ENCODE measurements at regions not wholly inside any gene's neighbourhood (a gene's known extent, or its start where the extent isn't known, plus 50 kb on each side); places are given as distances from the start of the nearest gene placed in this dataset.

DNA sequence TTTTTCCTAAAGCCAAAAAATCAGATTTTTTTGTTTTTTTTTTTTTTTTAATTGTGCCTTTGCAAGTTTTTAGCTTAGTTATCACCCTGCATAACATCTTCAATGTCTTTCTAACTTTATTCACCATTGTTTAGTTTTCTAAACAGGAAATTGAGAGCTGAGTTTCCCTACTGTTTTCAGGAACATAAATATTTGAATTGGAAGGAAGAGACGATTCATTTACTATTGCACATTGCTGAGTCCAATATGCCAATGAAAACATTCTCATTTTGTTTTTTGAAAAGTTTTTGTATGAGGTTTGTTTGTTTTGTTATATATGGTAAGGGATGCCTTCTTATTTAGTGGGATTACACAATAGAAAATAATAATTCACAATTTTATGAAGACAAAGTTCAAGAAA lies 148.4 kb downstream of the ANKRD50 start:
- Histone ChIP-seq H3K27me3 (ENCODE audit: control insufficient read depth, insufficient read depth, low read length) (no peaks in the 10 kb centered on the region), H3K36me3 (ENCODE audit: control insufficient read depth, insufficient read depth, low read length) (no peaks in the 10 kb centered on the region), H3K4me3 (ENCODE audit: low read depth, low read length) (no peak overlapping the region)
- CTCF ChIA-PET: no interaction called here
- DNase-seq (ENCODE audit: low read depth): no peak
- POLR2A ChIA-PET: no interaction called here
- TF ChIP-seq, protein P1, sequence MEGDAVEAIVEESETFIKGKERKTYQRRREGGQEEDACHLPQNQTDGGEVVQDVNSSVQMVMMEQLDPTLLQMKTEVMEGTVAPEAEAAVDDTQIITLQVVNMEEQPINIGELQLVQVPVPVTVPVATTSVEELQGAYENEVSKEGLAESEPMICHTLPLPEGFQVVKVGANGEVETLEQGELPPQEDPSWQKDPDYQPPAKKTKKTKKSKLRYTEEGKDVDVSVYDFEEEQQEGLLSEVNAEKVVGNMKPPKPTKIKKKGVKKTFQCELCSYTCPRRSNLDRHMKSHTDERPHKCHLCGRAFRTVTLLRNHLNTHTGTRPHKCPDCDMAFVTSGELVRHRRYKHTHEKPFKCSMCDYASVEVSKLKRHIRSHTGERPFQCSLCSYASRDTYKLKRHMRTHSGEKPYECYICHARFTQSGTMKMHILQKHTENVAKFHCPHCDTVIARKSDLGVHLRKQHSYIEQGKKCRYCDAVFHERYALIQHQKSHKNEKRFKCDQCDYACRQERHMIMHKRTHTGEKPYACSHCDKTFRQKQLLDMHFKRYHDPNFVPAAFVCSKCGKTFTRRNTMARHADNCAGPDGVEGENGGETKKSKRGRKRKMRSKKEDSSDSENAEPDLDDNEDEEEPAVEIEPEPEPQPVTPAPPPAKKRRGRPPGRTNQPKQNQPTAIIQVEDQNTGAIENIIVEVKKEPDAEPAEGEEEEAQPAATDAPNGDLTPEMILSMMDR (IDR thresholded peaks at IDR 0.05; ENCODE audit: insufficient read depth, low read depth, low read length): no peak

DNA sequence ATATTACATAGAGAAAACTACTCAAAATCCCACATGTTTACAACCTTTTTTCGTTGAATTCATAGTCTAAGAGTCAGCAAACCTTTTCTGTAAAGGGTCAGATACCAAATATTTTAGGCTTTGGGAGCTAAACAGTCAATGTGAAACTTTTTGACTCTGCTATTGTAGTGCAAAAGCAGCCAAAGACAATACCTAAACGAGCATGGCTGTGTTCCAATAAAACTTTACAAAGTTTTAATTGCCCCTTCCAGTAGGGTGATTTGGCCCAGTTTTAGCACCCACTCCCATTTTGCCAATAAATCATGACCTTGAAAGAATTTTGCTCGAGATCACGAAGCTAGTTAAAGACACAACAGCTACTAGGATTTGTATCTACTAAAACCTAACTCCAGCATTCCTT lies 147.2 kb downstream of the ANKRD50 start:
- H3K4me3 ChIP-seq (ENCODE audit: low read depth, low read length): no peak overlapping the region
- POLR2A ChIA-PET: no interaction called here
- no peaks in the 10 kb centered on the region for H3K36me3 ChIP-seq (ENCODE audit: control insufficient read depth, insufficient read depth, low read length)
- TF ChIP-seq, protein P1 (IDR thresholded peaks at IDR 0.05; ENCODE audit: insufficient read depth, low read depth, low read length): no peak
- CTCF ChIA-PET: no interaction called here
- H3K27me3 ChIP-seq (ENCODE audit: control insufficient read depth, insufficient read depth, low read length): no peaks in the 10 kb centered on the region
- no peak for DNase-seq (ENCODE audit: low read depth)

DNA sequence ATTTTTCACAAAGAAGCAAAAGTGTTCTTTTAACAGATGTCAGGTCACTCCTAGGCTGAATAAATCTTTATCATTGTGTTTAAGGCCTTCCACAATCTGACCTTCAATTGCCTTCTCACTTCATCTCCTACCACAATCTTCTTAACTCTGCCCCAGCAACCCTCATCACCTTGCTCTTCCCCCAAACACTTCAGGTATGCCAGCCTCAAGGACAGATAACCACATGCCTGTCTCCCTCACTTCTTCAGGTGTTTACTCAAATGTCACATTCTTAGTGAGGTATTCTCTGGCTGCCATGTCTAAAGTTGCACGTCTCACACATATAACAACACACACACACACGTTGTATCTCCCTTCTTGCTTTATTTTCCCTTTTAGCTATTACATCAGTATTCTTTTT lies 146.5 kb downstream of the ANKRD50 start:
- TF ChIP-seq, protein P1 (IDR thresholded peaks at IDR 0.05; ENCODE audit: insufficient read depth, low read depth, low read length): no peak
- ChIA-PET POLR2A (no interaction called here), CTCF (no interaction called here)
- DNase-seq (ENCODE audit: low read depth): no peak
- Histone ChIP-seq H3K4me3 (ENCODE audit: low read depth, low read length) (no peak overlapping the region), H3K27me3 (ENCODE audit: control insufficient read depth, insufficient read depth, low read length) (no peaks in the 10 kb centered on the region), H3K36me3 (ENCODE audit: control insufficient read depth, insufficient read depth, low read length) (no peaks in the 10 kb centered on the region)

DNA sequence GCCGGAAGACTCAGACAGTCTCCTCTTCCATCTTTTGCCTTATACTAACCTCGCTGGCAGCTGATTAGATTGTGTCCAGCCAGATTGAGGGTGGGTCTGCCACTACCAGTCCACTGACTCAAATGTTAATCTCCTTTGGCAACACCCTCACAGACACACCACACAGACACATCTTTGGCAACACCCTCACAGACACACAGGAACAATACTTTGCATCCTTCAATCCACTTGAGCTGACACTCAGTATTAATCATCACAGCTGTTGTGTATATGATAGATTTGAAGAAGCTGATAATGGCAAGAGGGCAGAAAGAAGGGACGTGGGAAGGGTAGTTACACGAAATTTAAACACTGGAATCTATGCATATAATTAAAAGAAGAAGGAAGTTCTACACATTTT lies 139.5 kb downstream of the ANKRD50 start:
- TF ChIP-seq, protein P1 (IDR thresholded peaks at IDR 0.05; ENCODE audit: insufficient read depth, low read depth, low read length): no peak
- no peak for DNase-seq (ENCODE audit: low read depth)
- H3K27me3 ChIP-seq (ENCODE audit: control insufficient read depth, insufficient read depth, low read length): no peaks in the 10 kb centered on the region
- no peak overlapping the region for H3K4me3 ChIP-seq (ENCODE audit: low read depth, low read length)
- no peaks in the 10 kb centered on the region for H3K36me3 ChIP-seq (ENCODE audit: control insufficient read depth, insufficient read depth, low read length)
- POLR2A ChIA-PET: no interaction called here
- CTCF ChIA-PET: interaction anchor here (1.1 kb wide), 1 partner anchor 39 kb away, joined by 3 read pairs; no protein-coding TSS in a partner anchor

DNA sequence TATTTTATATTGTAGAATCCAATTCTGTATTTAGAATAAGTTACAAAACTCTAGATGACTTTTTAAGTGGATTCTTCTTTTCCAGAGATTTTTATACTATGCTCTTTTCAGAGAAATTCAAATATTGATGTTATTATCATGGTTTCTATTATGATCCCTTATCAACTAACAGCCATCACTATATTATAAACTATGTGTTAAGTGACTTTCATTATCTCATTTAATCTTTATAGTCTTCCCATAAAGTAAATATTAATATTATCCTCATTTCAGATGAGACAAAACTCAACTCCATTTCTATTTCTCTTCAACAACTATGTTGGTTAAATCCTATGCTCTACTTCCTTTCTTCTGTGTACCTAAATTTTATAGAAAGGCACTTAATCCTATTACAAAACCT lies 132.6 kb downstream of the ANKRD50 start:
- Histone ChIP-seq H3K36me3 (ENCODE audit: control insufficient read depth, insufficient read depth, low read length) (no peaks in the 10 kb centered on the region), H3K27me3 (ENCODE audit: control insufficient read depth, insufficient read depth, low read length) (no peaks in the 10 kb centered on the region), H3K4me3 (ENCODE audit: low read depth, low read length) (no peak overlapping the region)
- POLR2A ChIA-PET: no interaction called here
- CTCF ChIA-PET: no interaction called here
- TF ChIP-seq, protein P1 (IDR thresholded peaks at IDR 0.05; ENCODE audit: insufficient read depth, low read depth, low read length): no peak
- DNase-seq (ENCODE audit: low read depth): no peak
